GM13977 (cell line): ENCODE measurements at regions not wholly inside any gene's neighbourhood (a gene's known extent, or its start where the extent isn't known, plus 50 kb on each side); places are given as distances from the start of the nearest gene placed in this dataset.

ENCODE experiments used
- DNase-seq: peaks from one replicate; pipeline ENCODE4 v3.0.0; 2012; ENCODE audit warnings: low spot score
- in situ Hi-C: fragments of 300-500 bp; cut with MboI; formaldehyde crosslinking; loops from one replicate; pipeline ENCODE4 v1.12.0; 2022; ENCODE audit warnings: low sequenced_read_pairs, low pct_unique_long_range_greater_than_20kb, mixed read lengths, inconsistent platforms; ENCODE audit not compliant: unreplicated experiment
- TF ChIP-seq, protein P1 (sequence below): IDR thresholded peaks from 2 replicates; pipeline ENCODE4 v1.5.1; 2012; ENCODE audit warnings: mild to moderate bottlenecking, control low read depth; ENCODE audit not compliant: insufficient read depth; ENCODE audit errors: extremely low read depth, missing control alignments

DNA sequence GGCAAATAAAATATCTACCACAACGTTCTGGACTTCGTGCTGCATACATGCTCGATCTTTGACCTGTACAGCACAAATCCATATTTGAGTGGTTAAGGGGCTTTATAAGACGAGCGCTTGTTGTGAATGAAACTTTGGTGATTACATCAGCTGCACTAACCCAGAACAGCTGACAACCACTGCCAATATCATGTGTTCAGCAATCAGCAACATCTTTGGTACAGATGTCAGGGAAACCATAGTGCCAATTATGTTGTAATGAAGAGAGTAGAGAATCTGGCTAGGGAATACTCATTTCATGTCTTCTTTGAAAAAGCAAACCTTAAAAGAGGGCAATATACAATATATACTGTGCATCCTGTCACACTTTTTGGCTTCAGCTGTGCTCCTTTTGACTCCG lies 188.6 kb upstream of the NT5E start:
- TF ChIP-seq, protein P1, sequence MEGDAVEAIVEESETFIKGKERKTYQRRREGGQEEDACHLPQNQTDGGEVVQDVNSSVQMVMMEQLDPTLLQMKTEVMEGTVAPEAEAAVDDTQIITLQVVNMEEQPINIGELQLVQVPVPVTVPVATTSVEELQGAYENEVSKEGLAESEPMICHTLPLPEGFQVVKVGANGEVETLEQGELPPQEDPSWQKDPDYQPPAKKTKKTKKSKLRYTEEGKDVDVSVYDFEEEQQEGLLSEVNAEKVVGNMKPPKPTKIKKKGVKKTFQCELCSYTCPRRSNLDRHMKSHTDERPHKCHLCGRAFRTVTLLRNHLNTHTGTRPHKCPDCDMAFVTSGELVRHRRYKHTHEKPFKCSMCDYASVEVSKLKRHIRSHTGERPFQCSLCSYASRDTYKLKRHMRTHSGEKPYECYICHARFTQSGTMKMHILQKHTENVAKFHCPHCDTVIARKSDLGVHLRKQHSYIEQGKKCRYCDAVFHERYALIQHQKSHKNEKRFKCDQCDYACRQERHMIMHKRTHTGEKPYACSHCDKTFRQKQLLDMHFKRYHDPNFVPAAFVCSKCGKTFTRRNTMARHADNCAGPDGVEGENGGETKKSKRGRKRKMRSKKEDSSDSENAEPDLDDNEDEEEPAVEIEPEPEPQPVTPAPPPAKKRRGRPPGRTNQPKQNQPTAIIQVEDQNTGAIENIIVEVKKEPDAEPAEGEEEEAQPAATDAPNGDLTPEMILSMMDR, result no peak
- no peak for DNase-seq
- in situ Hi-C loops, result no loop called here

DNA sequence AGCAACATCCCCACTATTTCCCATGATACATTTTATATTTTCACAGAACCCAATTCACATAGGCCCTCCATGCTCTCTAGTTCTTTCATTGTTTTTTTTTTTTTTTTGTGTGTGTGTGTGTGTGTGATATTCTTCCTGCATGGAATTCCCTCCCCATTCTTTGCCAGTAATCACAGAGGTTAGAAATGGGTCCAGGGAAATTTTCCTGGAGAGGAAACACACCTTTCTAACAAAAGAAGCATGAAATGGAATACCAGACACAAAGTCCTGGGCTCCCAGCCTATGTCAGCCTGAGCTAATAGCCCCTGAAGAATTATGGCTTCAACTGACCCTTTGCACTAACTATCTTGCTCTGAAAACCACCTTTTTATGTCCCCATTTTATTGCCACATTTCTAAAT lies 194.2 kb upstream of the NT5E start:
- TF ChIP-seq, protein P1, result no peak
- no peak for DNase-seq
- in situ Hi-C loops, result no loop called here

DNA sequence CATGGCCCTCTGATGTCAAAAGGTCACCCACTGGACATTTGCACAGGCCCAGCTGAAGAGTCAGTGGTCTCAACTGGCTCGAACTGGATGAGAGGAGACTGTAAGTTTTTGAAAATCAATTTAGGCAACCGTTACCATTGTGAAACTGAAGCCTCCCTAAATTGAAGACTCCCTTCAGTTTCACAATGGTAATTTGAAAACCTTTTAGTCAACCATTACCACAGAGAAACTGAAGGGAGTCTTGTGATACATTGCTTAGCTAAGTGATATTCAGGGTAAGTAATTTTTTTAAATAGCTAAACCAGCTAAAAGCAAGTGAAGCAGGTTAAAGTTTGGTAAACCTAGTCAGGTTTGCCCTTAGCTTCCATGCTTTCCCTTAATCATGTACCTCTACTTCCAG lies 197.3 kb upstream of the NT5E start:
- DNase-seq, result no peak
- TF ChIP-seq, protein P1, result no peak
- in situ Hi-C loops, result no loop called here

DNA sequence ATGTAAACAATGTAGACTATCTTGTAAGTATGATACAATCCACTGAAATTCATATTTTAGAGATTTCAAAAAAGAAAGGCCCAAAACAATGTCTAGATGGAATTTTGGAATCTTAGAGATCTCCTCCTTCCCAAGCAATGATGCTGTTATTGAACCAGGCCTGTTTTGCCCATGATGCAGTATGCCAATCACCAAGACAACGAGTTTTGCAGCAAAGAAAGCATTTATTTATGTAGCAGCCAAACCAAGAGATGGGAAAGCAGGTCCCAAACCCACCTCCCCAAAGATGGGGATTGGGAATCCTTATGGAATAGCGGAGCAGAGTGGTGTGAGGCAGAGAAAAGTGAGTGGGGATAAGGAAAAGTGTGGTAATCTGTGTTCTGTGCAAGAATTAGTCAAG lies 197.8 kb upstream of the NT5E start:
- TF ChIP-seq, protein P1, result no peak
- DNase-seq, result no peak
- in situ Hi-C loops, result no loop called here

DNA sequence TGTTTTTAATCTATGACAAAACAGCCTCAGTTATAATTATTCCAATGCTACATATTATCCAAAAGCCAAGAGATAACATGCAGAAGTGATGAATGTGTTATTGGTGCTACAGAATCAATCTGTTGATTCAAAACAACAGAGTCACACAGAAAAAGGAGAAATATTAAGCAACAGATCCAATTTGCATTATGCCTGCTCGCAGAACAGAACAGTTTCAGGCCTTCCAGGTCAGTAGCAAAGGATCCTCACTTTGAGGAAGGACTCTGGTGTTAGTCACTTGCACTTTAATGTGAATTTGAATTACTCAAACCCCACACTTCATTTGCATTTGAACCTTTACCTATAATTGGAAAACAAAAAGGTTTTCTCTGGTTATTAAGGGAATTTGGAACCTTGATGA lies 198.6 kb upstream of the NT5E start:
- no peak for DNase-seq
- in situ Hi-C loops, result no loop called here
- TF ChIP-seq, protein P1, result no peak

DNA sequence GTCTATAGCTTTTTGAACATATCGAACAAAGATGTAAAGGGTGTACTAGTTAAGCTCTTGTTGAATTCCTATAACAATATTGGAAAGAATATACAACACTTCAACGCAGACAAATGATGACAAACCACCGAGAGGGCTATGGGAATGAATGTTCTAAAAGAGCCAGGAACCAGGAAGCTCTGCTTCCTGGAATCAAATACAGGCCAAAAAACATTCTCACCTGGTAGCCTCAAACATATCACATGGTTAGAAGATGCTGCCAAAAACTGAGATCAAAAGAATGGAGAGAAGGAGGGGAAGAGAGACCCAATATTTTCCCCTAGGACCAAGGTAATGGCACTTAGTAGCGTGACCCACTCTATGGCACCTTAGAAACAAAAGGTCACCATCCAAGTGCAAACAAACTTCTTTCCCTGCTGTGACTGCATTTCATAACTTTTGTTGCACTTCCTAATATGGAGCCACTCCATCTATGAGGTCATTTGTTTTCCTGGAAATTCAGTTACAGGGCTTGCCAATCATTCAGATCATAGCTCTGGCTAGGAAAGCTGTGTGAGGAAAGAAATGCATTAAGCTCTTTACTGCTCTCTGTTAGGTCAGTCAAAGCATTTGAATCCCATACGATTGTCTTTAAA lies 199.2 kb upstream of the NT5E start:
- DNase-seq, result no peak
- TF ChIP-seq, protein P1, result no peak

More for the DNA sequence above, 199.2 kb upstream of the NT5E start:
- in situ Hi-C loops, result no loop called here
